Astrocyte (in vitro differentiated cells and primary cell): ENCODE measurements at regions not wholly inside any gene's neighbourhood (a gene's known extent, or its start where the extent isn't known, plus 50 kb on each side); places are given as distances from the start of the nearest gene placed in this dataset.

Source experiments
- DNase-seq: peaks from one replicate; pipeline ENCODE4 v3.0.0-alpha.2; 2010; ENCODE audit warnings: low read depth
- FAIRE-seq: peaks from 2 replicates; lab custom pipeline; 2011; peaks lifted over from hg19 to GRCh38; lab: Jason Lieb, UNC
- H2AFZ ChIP-seq: 2 replicates; pipeline ENCODE4 v1.6.0; 2012; ENCODE audit warnings: low read depth, low read length, inconsistent platforms
- H3K27ac ChIP-seq: 2 replicates; pipeline ENCODE4 v1.5.1; 2011; ENCODE audit warnings: low read depth, low read length, inconsistent platforms
- H3K27me3 ChIP-seq: 2 replicates; pipeline ENCODE4 v1.6.0; 2011; ENCODE audit warnings: low read length, inconsistent platforms; ENCODE audit not compliant: insufficient read depth
- H3K36me3 ChIP-seq: 2 replicates; pipeline ENCODE4 v1.5.1; 2011; ENCODE audit warnings: low read length, inconsistent platforms; ENCODE audit not compliant: insufficient read depth
- H3K4me1 ChIP-seq: 2 replicates; pipeline ENCODE4 v1.5.1; 2011; ENCODE audit warnings: low read length, inconsistent platforms; ENCODE audit not compliant: insufficient read depth
- H3K4me2 ChIP-seq: 2 replicates; pipeline ENCODE4 v1.6.0; 2012; ENCODE audit warnings: low read length, inconsistent platforms
- H3K4me3 ChIP-seq: 2 replicates; pipeline ENCODE4 v1.5.1; 2011; ENCODE audit warnings: low read depth, mild to moderate bottlenecking, low read length, inconsistent platforms; ENCODE audit not compliant: insufficient read depth
- H3K79me2 ChIP-seq: 2 replicates; pipeline ENCODE4 v1.6.0; 2012; ENCODE audit warnings: mild to moderate bottlenecking, low read length, inconsistent platforms; ENCODE audit not compliant: insufficient read depth
- H3K9ac ChIP-seq: 2 replicates; pipeline ENCODE4 v1.6.0; 2012; ENCODE audit warnings: mild to moderate bottlenecking, low read length, inconsistent platforms
- H3K9me3 ChIP-seq: 2 replicates; pipeline ENCODE4 v1.5.1; 2012; ENCODE audit warnings: low read depth, mild to moderate bottlenecking, low read length, inconsistent platforms; ENCODE audit not compliant: insufficient read depth
- H4K20me1 ChIP-seq: 2 replicates; pipeline ENCODE4 v1.6.0; 2012; ENCODE audit warnings: low read length, inconsistent platforms; ENCODE audit not compliant: insufficient read depth
- H3K27ac Mint-ChIP-seq: one replicate; pipeline ENCODE4 v1.8.0; 2021; ENCODE audit warnings: mild to moderate bottlenecking, mixed read lengths; ENCODE audit not compliant: unreplicated experiment
- H3K27me3 Mint-ChIP-seq: one replicate; pipeline ENCODE4 v1.8.0; 2021; ENCODE audit warnings: low read depth, mixed read lengths; ENCODE audit not compliant: unreplicated experiment
- H3K36me3 Mint-ChIP-seq: one replicate; pipeline ENCODE4 v1.8.0; 2021; ENCODE audit warnings: low read depth, mixed read lengths; ENCODE audit not compliant: unreplicated experiment
- H3K4me1 Mint-ChIP-seq: one replicate; pipeline ENCODE4 v1.8.0; 2021; ENCODE audit warnings: low read depth, mixed read lengths; ENCODE audit not compliant: unreplicated experiment
- H3K4me3 Mint-ChIP-seq: one replicate; pipeline ENCODE4 v1.8.0; 2021; ENCODE audit warnings: mild to moderate bottlenecking, moderate library complexity, mixed read lengths; ENCODE audit not compliant: unreplicated experiment
- H3K9me3 Mint-ChIP-seq: one replicate; pipeline ENCODE4 v1.8.0; 2021; ENCODE audit warnings: mild to moderate bottlenecking, mixed read lengths; ENCODE audit not compliant: unreplicated experiment
- CTCF ChIP-seq: IDR thresholded peaks from 2 replicates; pipeline ENCODE4 v1.5.1; 2011; ENCODE audit warnings: low read depth, mild to moderate bottlenecking, inconsistent platforms, low read length, moderate library complexity; ENCODE audit not compliant: insufficient read depth
- EZH2 ChIP-seq: IDR thresholded peaks from 2 replicates; pipeline ENCODE4 v1.6.1; 2012; ENCODE audit warnings: mild to moderate bottlenecking, low read length, inconsistent platforms; ENCODE audit not compliant: insufficient read depth

GRCh38 chr5:18117968-18118367 lies 483.7 kb downstream of the TAF11L14 start:
- no peak for TF ChIP-seq CTCF
- TF ChIP-seq EZH2: no peak
- Mint-ChIP-seq H3K9me3 (no peaks in the 10 kb centered on the region), H3K4me3 (no peak overlapping the region), H3K36me3 (no peaks in the 10 kb centered on the region), H3K27ac (no peak overlapping the region), H3K27me3 (no peaks in the 10 kb centered on the region), H3K4me1 (no peaks in the 10 kb centered on the region)
- H3K4me1 ChIP-seq: no peaks in the 10 kb centered on the region
- no peak overlapping the region for H2AFZ ChIP-seq
- H3K4me3 ChIP-seq: no peak overlapping the region
- DNase-seq (no peak), FAIRE-seq (no peak)
- H3K9ac ChIP-seq: no peak overlapping the region
- no peaks in the 10 kb centered on the region for H3K79me2 ChIP-seq
- no peaks in the 10 kb centered on the region for H3K27me3 ChIP-seq
- H3K36me3 ChIP-seq: no peaks in the 10 kb centered on the region
- no peaks in the 10 kb centered on the region for H4K20me1 ChIP-seq
- no peak overlapping the region for H3K4me2 ChIP-seq
- H3K9me3 ChIP-seq: no peaks in the 10 kb centered on the region
- H3K27ac ChIP-seq: no peak overlapping the region

GRCh38 chr5:18119156-18119785 lies 485.0 kb downstream of the TAF11L14 start:
- Histone ChIP-seq H3K27ac (no peak overlapping the region), H4K20me1 (no peaks in the 10 kb centered on the region), H2AFZ (no peak overlapping the region), H3K79me2 (no peaks in the 10 kb centered on the region), H3K9me3 (no peaks in the 10 kb centered on the region), H3K36me3 (no peaks in the 10 kb centered on the region), H3K4me2 (no peak overlapping the region), H3K4me1 (no peaks in the 10 kb centered on the region), H3K9ac (no peak overlapping the region), H3K27me3 (no peaks in the 10 kb centered on the region), H3K4me3 (no peak overlapping the region)
- Mint-ChIP-seq H3K4me3 (no peak overlapping the region), H3K27me3 (no peaks in the 10 kb centered on the region), H3K4me1 (no peaks in the 10 kb centered on the region), H3K27ac (no peak overlapping the region), H3K36me3 (peaks cover 1% of the 10 kb centered on the region), H3K9me3 (peaks cover 2% of the 10 kb centered on the region)
- TF ChIP-seq EZH2 (no peak), CTCF (no peak)
- FAIRE-seq (no peak), DNase-seq (no peak)

- H3K27ac ChIP-seq: no peak overlapping the region
- no peak overlapping the region for H3K9ac ChIP-seq
- H3K79me2 ChIP-seq: no peaks in the 10 kb centered on the region
- no peaks in the 10 kb centered on the region for H3K36me3 ChIP-seq
- H2AFZ ChIP-seq: no peak overlapping the region
- TF ChIP-seq CTCF (no peak), EZH2 (no peak)
- no peaks in the 10 kb centered on the region for H3K4me1 ChIP-seq
- FAIRE-seq: no peak
- H3K4me3 ChIP-seq: no peak overlapping the region
- no peak overlapping the region for H3K4me2 ChIP-seq
- DNase-seq: no peak
- Mint-ChIP-seq H3K36me3 (no peaks in the 10 kb centered on the region), H3K4me3 (no peak overlapping the region), H3K27me3 (no peaks in the 10 kb centered on the region), H3K4me1 (no peaks in the 10 kb centered on the region), H3K27ac (no peak overlapping the region), H3K9me3 (peaks cover 2% of the 10 kb centered on the region)
- H3K27me3 ChIP-seq: no peaks in the 10 kb centered on the region
- H4K20me1 ChIP-seq: no peaks in the 10 kb centered on the region
- H3K9me3 ChIP-seq: no peaks in the 10 kb centered on the region
Measured at GRCh38 chr5:18141222-18141621, 507.0 kb downstream of the TAF11L14 start.
